Caco-2 (cell line): ENCODE measurements at regions not wholly inside any gene's neighbourhood (a gene's known extent, or its start where the extent isn't known, plus 50 kb on each side); places are given as distances from the start of the nearest gene placed in this dataset.

Experiments used
- BruUV-seq: library from RNA; stranded (reverse); fragments of 400-500 nt; replicated peaks from 2 replicates; lab custom pipeline; 2021; lab: Mats Ljungman, UMichigan
- CTCF ChIA-PET: fragments of 300-600 bp; sonication (Branson Sonifier 250); formaldehyde crosslinking; loops from one replicate; lab custom pipeline; 2022; ENCODE audit warnings: antibody characterized with exemption; lab: Charles Lee
- POLR2A ChIA-PET: fragments of 300-600 bp; sonication (Branson Sonifier 250); formaldehyde crosslinking; loops from one replicate; lab custom pipeline; 2022; ENCODE audit warnings: antibody characterized with exemption; lab: Charles Lee
- DNase-seq, 2 experiments: peaks; one replicate each; pipeline versions ENCODE4 v3.0.0 to v3.0.0-alpha.2; 2020 to 2022
- H3K27me3 ChIP-seq: replicated peaks from 2 replicates; pipeline ENCODE4 v1.6.0; 2011; ENCODE audit warnings: low read length; ENCODE audit not compliant: control insufficient read depth, insufficient read depth
- H3K36me3 ChIP-seq: 2 replicates; pipeline ENCODE4 v1.5.1; 2011; ENCODE audit warnings: low read length; ENCODE audit not compliant: control insufficient read depth, insufficient read depth
- H3K4me1 ChIP-seq: fragments of 250-450 bp; sonication (Bioruptor Pico); 2 replicates; pipeline ENCODE4 v1.5.1; 2020; ENCODE audit warnings: mild to moderate bottlenecking
- H3K4me3 ChIP-seq: 2 replicates; pipeline ENCODE4 v1.5.1; 2011; ENCODE audit warnings: low read depth, mild to moderate bottlenecking, control low read depth, low read length
- H3K9me3 ChIP-seq: fragments of 250-450 bp; sonication (Bioruptor Pico); 2 replicates; pipeline ENCODE4 v1.5.1; 2020; ENCODE audit warnings: mild to moderate bottlenecking, moderate library complexity
- H3K27ac Mint-ChIP-seq: one replicate; pipeline ENCODE4 v1.8.0; 2022; ENCODE audit warnings: mixed read lengths; ENCODE audit not compliant: unreplicated experiment
- H3K27me3 Mint-ChIP-seq: one replicate; pipeline ENCODE4 v1.8.0; 2022; ENCODE audit warnings: mixed read lengths; ENCODE audit not compliant: insufficient read depth, unreplicated experiment
- H3K36me3 Mint-ChIP-seq: one replicate; pipeline ENCODE4 v1.8.0; 2022; ENCODE audit warnings: mild to moderate bottlenecking, mixed read lengths; ENCODE audit not compliant: insufficient read depth, unreplicated experiment
- H3K4me1 Mint-ChIP-seq: one replicate; pipeline ENCODE4 v1.8.0; 2022; ENCODE audit warnings: low read depth, mixed read lengths; ENCODE audit not compliant: unreplicated experiment
- H3K4me3 Mint-ChIP-seq: one replicate; pipeline ENCODE4 v1.8.0; 2022; ENCODE audit warnings: mild to moderate bottlenecking, moderate library complexity, mixed read lengths; ENCODE audit not compliant: unreplicated experiment
- H3K9me3 Mint-ChIP-seq: one replicate; pipeline ENCODE4 v1.8.0; 2022; ENCODE audit warnings: mixed read lengths; ENCODE audit not compliant: unreplicated experiment
- intact Hi-C: fragments of 100-400 bp; cut with micrococcal nuclease; formaldehyde crosslinking; loops from one replicate; pipeline ENCODE4 v1.10.0; 2022; ENCODE audit not compliant: unreplicated experiment
- TF ChIP-seq, protein P1 (sequence below), 2 experiments: fragments of 200-600 bp in 1 of 2; IDR thresholded peaks; 1 replicate in 1 of 2; 2 replicates in 1 of 2; pipeline versions ENCODE4 v1.5.1 to v1.8.0; 2011 to 2022; ENCODE audit warnings: antibody characterized with exemption in 1 of 2, control low read depth in 1 of 2, inconsistent platforms in 1 of 2, low read depth in 1 of 2, low read length in 1 of 2, mild to moderate bottlenecking in 1 of 2, moderate library complexity in 1 of 2; ENCODE audit not compliant: insufficient read depth in 1 of 2, severe bottlenecking in 1 of 2, unreplicated experiment in 1 of 2

DNA sequence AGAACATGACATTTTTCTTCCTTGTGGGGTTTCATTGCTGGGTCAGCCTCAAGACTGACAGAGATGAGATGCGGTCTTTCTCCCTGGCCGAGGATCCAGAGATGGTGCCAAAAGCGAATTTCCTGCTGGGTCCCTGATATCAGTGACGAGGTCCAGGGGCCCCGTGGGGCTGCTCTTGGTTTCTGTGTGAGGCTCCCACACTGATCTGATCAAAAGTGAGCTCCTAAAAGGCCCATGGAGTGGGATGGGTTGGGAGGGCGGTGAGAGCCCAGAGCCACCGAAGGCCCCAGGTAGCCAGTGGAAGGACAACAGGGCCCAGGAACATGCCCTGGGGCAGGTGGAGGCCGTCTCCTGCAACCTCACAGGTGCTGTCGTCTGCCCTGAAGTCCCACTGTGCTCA is 208.4 kb upstream of the CDH4 start:
- H3K27me3 ChIP-seq, result no peaks in the 10 kb centered on the region
- ChIA-PET POLR2A (no interaction called here), CTCF (no interaction called here)
- H3K27me3 Mint-ChIP-seq, result no peaks in the 10 kb centered on the region
- H3K36me3 ChIP-seq, result no peaks in the 10 kb centered on the region
- no peak overlapping the region for H3K27ac Mint-ChIP-seq
- no TSS peak for BruUV-seq
- intact Hi-C loops, result no loop called here
- H3K36me3 Mint-ChIP-seq, result no peaks in the 10 kb centered on the region
- no peaks in the 10 kb centered on the region for H3K4me1 ChIP-seq
- TF ChIP-seq, protein P1, sequence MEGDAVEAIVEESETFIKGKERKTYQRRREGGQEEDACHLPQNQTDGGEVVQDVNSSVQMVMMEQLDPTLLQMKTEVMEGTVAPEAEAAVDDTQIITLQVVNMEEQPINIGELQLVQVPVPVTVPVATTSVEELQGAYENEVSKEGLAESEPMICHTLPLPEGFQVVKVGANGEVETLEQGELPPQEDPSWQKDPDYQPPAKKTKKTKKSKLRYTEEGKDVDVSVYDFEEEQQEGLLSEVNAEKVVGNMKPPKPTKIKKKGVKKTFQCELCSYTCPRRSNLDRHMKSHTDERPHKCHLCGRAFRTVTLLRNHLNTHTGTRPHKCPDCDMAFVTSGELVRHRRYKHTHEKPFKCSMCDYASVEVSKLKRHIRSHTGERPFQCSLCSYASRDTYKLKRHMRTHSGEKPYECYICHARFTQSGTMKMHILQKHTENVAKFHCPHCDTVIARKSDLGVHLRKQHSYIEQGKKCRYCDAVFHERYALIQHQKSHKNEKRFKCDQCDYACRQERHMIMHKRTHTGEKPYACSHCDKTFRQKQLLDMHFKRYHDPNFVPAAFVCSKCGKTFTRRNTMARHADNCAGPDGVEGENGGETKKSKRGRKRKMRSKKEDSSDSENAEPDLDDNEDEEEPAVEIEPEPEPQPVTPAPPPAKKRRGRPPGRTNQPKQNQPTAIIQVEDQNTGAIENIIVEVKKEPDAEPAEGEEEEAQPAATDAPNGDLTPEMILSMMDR (IDR thresholded peaks at IDR 0.05; ENCODE audit: insufficient read depth in 1 of 2, low read depth in 1 of 2, low read length in 1 of 2, severe bottlenecking in 1 of 2, unreplicated experiment in 1 of 2), result no peak
- DNase-seq, result no peak
- no peak overlapping the region for H3K4me3 Mint-ChIP-seq
- H3K9me3 ChIP-seq, result peaks cover 16% of the 10 kb centered on the region; the same call in 1 of the 2 replicates
- no peaks in the 10 kb centered on the region for H3K9me3 Mint-ChIP-seq
- no peak overlapping the region for H3K4me3 ChIP-seq
- H3K4me1 Mint-ChIP-seq, result no peaks in the 10 kb centered on the region

DNA sequence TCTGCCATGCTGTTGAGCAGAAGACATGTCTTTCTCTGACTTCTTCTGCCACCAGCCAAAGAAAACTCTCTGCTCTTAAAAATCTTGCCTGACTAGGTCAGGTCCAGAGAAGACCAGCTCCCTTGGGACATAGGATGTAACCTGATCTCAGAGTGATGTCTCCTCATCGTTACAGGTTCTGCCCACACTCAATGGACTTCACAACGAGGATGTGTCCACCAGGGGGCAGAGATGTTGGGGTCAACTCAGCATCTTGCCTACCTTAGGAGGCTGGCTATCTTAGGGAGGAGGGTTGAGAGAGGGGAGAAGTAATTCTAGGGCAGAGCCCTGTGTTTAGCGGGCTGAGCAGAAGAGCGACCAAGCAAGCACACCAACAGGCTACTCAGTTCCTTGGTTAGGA is 207.6 kb upstream of the CDH4 start:
- H3K4me1 Mint-ChIP-seq, result no peaks in the 10 kb centered on the region
- intact Hi-C loops, result no loop called here
- no peak overlapping the region for H3K4me3 Mint-ChIP-seq
- H3K36me3 ChIP-seq, result no peaks in the 10 kb centered on the region
- no peak overlapping the region for H3K4me3 ChIP-seq
- peaks cover 21% of the 10 kb centered on the region; the same call in 1 of the 2 replicates for H3K9me3 ChIP-seq
- no TSS peak for BruUV-seq
- H3K27me3 Mint-ChIP-seq, result no peaks in the 10 kb centered on the region
- no peaks in the 10 kb centered on the region for H3K36me3 Mint-ChIP-seq
- ChIA-PET CTCF (no interaction called here), POLR2A (no interaction called here)
- TF ChIP-seq, protein P1 (IDR thresholded peaks at IDR 0.05; ENCODE audit: insufficient read depth in 1 of 2, low read depth in 1 of 2, low read length in 1 of 2, severe bottlenecking in 1 of 2, unreplicated experiment in 1 of 2), result no peak
- H3K4me1 ChIP-seq, result no peaks in the 10 kb centered on the region
- no peaks in the 10 kb centered on the region for H3K27me3 ChIP-seq
- H3K27ac Mint-ChIP-seq, result no peak overlapping the region
- DNase-seq, result no peak
- H3K9me3 Mint-ChIP-seq, result no peaks in the 10 kb centered on the region

DNA sequence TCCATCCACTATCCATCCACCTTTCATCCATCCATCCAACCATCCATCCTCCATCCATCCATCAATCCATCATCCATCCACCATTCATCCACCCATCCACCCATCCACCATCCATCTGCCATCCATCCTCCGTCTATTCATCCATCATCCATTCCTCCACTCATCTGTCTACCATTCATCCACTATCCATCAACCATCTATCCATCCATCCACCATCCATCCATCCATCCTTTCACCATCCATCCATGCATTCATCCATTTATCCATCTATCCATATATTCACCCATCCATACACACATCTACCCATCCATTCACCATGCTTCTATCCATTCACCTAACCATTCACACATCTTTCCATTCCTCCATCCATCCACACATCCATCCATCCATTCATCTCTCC is 207.0 kb upstream of the CDH4 start:
- no peak for DNase-seq
- Histone ChIP-seq H3K9me3 (peaks cover 26% of the 10 kb centered on the region; the same call in 1 of the 2 replicates), H3K4me3 (no peak overlapping the region), H3K27me3 (no peaks in the 10 kb centered on the region), H3K36me3 (no peaks in the 10 kb centered on the region), H3K4me1 (no peaks in the 10 kb centered on the region)
- Mint-ChIP-seq H3K4me1 (no peaks in the 10 kb centered on the region), H3K4me3 (no peak overlapping the region), H3K36me3 (no peaks in the 10 kb centered on the region), H3K27me3 (no peaks in the 10 kb centered on the region), H3K27ac (no peak overlapping the region), H3K9me3 (no peaks in the 10 kb centered on the region)
- TF ChIP-seq, protein P1 (IDR thresholded peaks at IDR 0.05; ENCODE audit: insufficient read depth in 1 of 2, low read depth in 1 of 2, low read length in 1 of 2, severe bottlenecking in 1 of 2, unreplicated experiment in 1 of 2), result no peak
- ChIA-PET CTCF (no interaction called here), POLR2A (no interaction called here)
- no TSS peak for BruUV-seq
- intact Hi-C loops, result no loop called here
